NCI-H526 treated with DMSO at 0.1 percent for 48 hours (cell line): ENCODE measurements at regions not wholly inside any gene's neighbourhood (a gene's known extent, or its start where the extent isn't known, plus 50 kb on each side); places are given as distances from the start of the nearest gene placed in this dataset.

Experiments
- DNase-seq: peaks from one replicate; lab custom pipeline; 2025; lab: John Stamatoyannopoulos, UW

- no peak for DNase-seq
Observed at GRCh38 chr1:69513601-69514000, 54.1 kb upstream of the LRRC7 start.
